Astrocyte (in vitro differentiated cells and primary cell): ENCODE measurements at regions not wholly inside any gene's neighbourhood (a gene's known extent, or its start where the extent isn't known, plus 50 kb on each side); places are given as distances from the start of the nearest gene placed in this dataset.

ENCODE experiments used
- DNase-seq: peaks from one replicate; pipeline ENCODE4 v3.0.0-alpha.2; 2010; ENCODE audit warnings: low read depth
- FAIRE-seq: peaks from 2 replicates; lab custom pipeline; 2011; peaks lifted over from hg19 to GRCh38; lab: Jason Lieb, UNC
- H2AFZ ChIP-seq: 2 replicates; pipeline ENCODE4 v1.6.0; 2012; ENCODE audit warnings: low read depth, low read length, inconsistent platforms
- H3K27ac ChIP-seq: 2 replicates; pipeline ENCODE4 v1.5.1; 2011; ENCODE audit warnings: low read depth, low read length, inconsistent platforms
- H3K27me3 ChIP-seq: 2 replicates; pipeline ENCODE4 v1.6.0; 2011; ENCODE audit warnings: low read length, inconsistent platforms; ENCODE audit not compliant: insufficient read depth
- H3K36me3 ChIP-seq: 2 replicates; pipeline ENCODE4 v1.5.1; 2011; ENCODE audit warnings: low read length, inconsistent platforms; ENCODE audit not compliant: insufficient read depth
- H3K4me1 ChIP-seq: 2 replicates; pipeline ENCODE4 v1.5.1; 2011; ENCODE audit warnings: low read length, inconsistent platforms; ENCODE audit not compliant: insufficient read depth
- H3K4me2 ChIP-seq: 2 replicates; pipeline ENCODE4 v1.6.0; 2012; ENCODE audit warnings: low read length, inconsistent platforms
- H3K4me3 ChIP-seq: 2 replicates; pipeline ENCODE4 v1.5.1; 2011; ENCODE audit warnings: low read depth, mild to moderate bottlenecking, low read length, inconsistent platforms; ENCODE audit not compliant: insufficient read depth
- H3K79me2 ChIP-seq: 2 replicates; pipeline ENCODE4 v1.6.0; 2012; ENCODE audit warnings: mild to moderate bottlenecking, low read length, inconsistent platforms; ENCODE audit not compliant: insufficient read depth
- H3K9ac ChIP-seq: 2 replicates; pipeline ENCODE4 v1.6.0; 2012; ENCODE audit warnings: mild to moderate bottlenecking, low read length, inconsistent platforms
- H3K9me3 ChIP-seq: 2 replicates; pipeline ENCODE4 v1.5.1; 2012; ENCODE audit warnings: low read depth, mild to moderate bottlenecking, low read length, inconsistent platforms; ENCODE audit not compliant: insufficient read depth
- H4K20me1 ChIP-seq: 2 replicates; pipeline ENCODE4 v1.6.0; 2012; ENCODE audit warnings: low read length, inconsistent platforms; ENCODE audit not compliant: insufficient read depth
- H3K27ac Mint-ChIP-seq: one replicate; pipeline ENCODE4 v1.8.0; 2021; ENCODE audit warnings: mild to moderate bottlenecking, mixed read lengths; ENCODE audit not compliant: unreplicated experiment
- H3K27me3 Mint-ChIP-seq: one replicate; pipeline ENCODE4 v1.8.0; 2021; ENCODE audit warnings: low read depth, mixed read lengths; ENCODE audit not compliant: unreplicated experiment
- H3K36me3 Mint-ChIP-seq: one replicate; pipeline ENCODE4 v1.8.0; 2021; ENCODE audit warnings: low read depth, mixed read lengths; ENCODE audit not compliant: unreplicated experiment
- H3K4me1 Mint-ChIP-seq: one replicate; pipeline ENCODE4 v1.8.0; 2021; ENCODE audit warnings: low read depth, mixed read lengths; ENCODE audit not compliant: unreplicated experiment
- H3K4me3 Mint-ChIP-seq: one replicate; pipeline ENCODE4 v1.8.0; 2021; ENCODE audit warnings: mild to moderate bottlenecking, moderate library complexity, mixed read lengths; ENCODE audit not compliant: unreplicated experiment
- H3K9me3 Mint-ChIP-seq: one replicate; pipeline ENCODE4 v1.8.0; 2021; ENCODE audit warnings: mild to moderate bottlenecking, mixed read lengths; ENCODE audit not compliant: unreplicated experiment
- EZH2 ChIP-seq: IDR thresholded peaks from 2 replicates; pipeline ENCODE4 v1.6.1; 2012; ENCODE audit warnings: mild to moderate bottlenecking, low read length, inconsistent platforms; ENCODE audit not compliant: insufficient read depth
- TF ChIP-seq, protein P1 (sequence below): IDR thresholded peaks from 2 replicates; pipeline ENCODE4 v1.5.1; 2011; ENCODE audit warnings: low read depth, mild to moderate bottlenecking, inconsistent platforms, low read length, moderate library complexity; ENCODE audit not compliant: insufficient read depth

DNA sequence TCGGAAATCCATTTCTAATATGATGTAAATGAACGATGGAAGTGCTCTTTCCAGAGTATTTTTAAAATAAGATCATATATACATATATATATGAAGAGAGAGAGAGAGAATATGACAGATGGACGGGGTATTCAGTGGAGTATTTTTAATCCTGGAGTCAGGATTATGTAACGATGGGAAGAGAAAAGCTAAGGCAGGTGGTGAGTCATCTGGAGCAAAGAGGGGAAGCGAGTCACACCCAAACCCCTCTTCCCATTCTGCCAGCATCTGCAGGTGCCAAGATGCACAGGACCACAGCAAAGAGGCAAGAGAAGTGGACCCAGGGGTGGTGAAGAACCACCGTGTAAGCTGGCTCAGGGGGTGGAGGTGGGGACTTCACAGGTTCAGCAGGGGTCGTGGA is 102.7 kb upstream of the GRIK3 start:
- TF ChIP-seq EZH2 = no peak
- TF ChIP-seq, protein P1, sequence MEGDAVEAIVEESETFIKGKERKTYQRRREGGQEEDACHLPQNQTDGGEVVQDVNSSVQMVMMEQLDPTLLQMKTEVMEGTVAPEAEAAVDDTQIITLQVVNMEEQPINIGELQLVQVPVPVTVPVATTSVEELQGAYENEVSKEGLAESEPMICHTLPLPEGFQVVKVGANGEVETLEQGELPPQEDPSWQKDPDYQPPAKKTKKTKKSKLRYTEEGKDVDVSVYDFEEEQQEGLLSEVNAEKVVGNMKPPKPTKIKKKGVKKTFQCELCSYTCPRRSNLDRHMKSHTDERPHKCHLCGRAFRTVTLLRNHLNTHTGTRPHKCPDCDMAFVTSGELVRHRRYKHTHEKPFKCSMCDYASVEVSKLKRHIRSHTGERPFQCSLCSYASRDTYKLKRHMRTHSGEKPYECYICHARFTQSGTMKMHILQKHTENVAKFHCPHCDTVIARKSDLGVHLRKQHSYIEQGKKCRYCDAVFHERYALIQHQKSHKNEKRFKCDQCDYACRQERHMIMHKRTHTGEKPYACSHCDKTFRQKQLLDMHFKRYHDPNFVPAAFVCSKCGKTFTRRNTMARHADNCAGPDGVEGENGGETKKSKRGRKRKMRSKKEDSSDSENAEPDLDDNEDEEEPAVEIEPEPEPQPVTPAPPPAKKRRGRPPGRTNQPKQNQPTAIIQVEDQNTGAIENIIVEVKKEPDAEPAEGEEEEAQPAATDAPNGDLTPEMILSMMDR = no peak
- peaks cover 64% of the 10 kb centered on the region for H3K27me3 Mint-ChIP-seq
- Histone ChIP-seq H3K27me3 (no peaks in the 10 kb centered on the region), H3K4me2 (no peak overlapping the region), H3K9me3 (no peaks in the 10 kb centered on the region), H4K20me1 (no peaks in the 10 kb centered on the region), H3K9ac (no peak overlapping the region), H3K4me1 (no peaks in the 10 kb centered on the region), H2AFZ (no peak overlapping the region), H3K36me3 (no peaks in the 10 kb centered on the region), H3K4me3 (no peak overlapping the region), H3K79me2 (no peaks in the 10 kb centered on the region), H3K27ac (no peak overlapping the region)
- no peak for FAIRE-seq
- no peak overlapping the region for H3K4me3 Mint-ChIP-seq
- H3K4me1 Mint-ChIP-seq = no peaks in the 10 kb centered on the region
- no peaks in the 10 kb centered on the region for H3K36me3 Mint-ChIP-seq
- DNase-seq = no peak
- no peak overlapping the region for H3K27ac Mint-ChIP-seq
- peaks cover 4% of the 10 kb centered on the region for H3K9me3 Mint-ChIP-seq

DNA sequence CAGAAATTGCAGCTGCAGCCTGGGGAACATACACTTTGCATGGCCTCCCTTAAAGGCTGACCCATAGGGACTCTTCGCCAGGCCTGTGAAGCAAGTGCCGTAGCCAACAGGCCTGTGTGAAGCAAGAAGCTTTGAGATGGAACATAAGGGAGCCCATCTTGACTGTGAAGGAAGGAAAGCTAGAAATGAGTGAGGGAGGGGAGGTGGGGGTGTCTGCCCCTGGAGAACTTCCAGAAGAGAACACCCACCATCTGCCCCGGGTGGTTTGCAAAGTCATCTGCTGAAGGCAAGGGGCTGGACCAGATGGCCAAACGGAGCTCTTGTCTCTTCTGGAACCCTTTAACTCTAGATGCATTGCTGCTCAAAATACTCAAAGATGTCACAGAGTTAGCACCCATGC is 103.3 kb upstream of the GRIK3 start:
- TF ChIP-seq, protein P1 = no peak
- TF ChIP-seq EZH2 = no peak
- Mint-ChIP-seq H3K4me3 (no peak overlapping the region), H3K9me3 (peaks cover 3% of the 10 kb centered on the region), H3K27me3 (peaks cover 65% of the 10 kb centered on the region), H3K4me1 (no peaks in the 10 kb centered on the region), H3K27ac (no peak overlapping the region), H3K36me3 (no peaks in the 10 kb centered on the region)
- no peaks in the 10 kb centered on the region for H3K9me3 ChIP-seq
- H3K36me3 ChIP-seq = no peaks in the 10 kb centered on the region
- no peaks in the 10 kb centered on the region for H3K79me2 ChIP-seq
- H3K4me2 ChIP-seq = no peak overlapping the region
- no peak for FAIRE-seq
- H4K20me1 ChIP-seq = no peaks in the 10 kb centered on the region
- H3K27me3 ChIP-seq = no peaks in the 10 kb centered on the region
- no peak overlapping the region for H3K27ac ChIP-seq
- no peak for DNase-seq
- no peak overlapping the region for H3K4me3 ChIP-seq
- no peak overlapping the region for H3K9ac ChIP-seq
- no peak overlapping the region for H2AFZ ChIP-seq
- H3K4me1 ChIP-seq = no peaks in the 10 kb centered on the region

DNA sequence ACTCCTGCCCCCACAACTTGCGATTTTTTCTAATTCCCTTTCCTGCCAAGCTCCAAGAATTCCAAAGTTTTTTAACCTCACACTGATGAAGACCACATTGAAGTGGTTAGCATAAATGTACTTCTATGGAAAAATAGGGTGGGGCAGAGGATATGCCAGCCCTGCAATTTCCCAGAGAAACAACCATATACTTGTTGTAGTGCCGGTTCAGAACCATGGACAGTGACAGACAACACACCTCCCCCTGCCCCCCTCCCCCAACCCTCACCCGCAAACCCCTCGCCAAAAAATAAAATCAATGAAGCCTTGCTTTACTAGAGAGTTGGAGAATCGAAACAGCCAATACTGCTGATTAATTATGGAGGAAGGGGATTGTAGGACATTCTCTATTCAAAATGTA is 109.5 kb upstream of the GRIK3 start:
- no peak overlapping the region for H3K9ac ChIP-seq
- FAIRE-seq = no peak
- Mint-ChIP-seq H3K27me3 (peaks cover 76% of the 10 kb centered on the region), H3K9me3 (peaks cover 3% of the 10 kb centered on the region), H3K4me3 (no peak overlapping the region), H3K36me3 (no peaks in the 10 kb centered on the region), H3K4me1 (no peaks in the 10 kb centered on the region), H3K27ac (no peak overlapping the region)
- no peaks in the 10 kb centered on the region for H3K36me3 ChIP-seq
- TF ChIP-seq, protein P1 = no peak
- TF ChIP-seq EZH2 = no peak
- no peak overlapping the region for H3K4me3 ChIP-seq
- DNase-seq = no peak
- H3K4me1 ChIP-seq = no peaks in the 10 kb centered on the region
- H3K27me3 ChIP-seq = no peaks in the 10 kb centered on the region
- H3K9me3 ChIP-seq = no peaks in the 10 kb centered on the region
- H3K4me2 ChIP-seq = no peak overlapping the region
- H2AFZ ChIP-seq = no peak overlapping the region
- no peak overlapping the region for H3K27ac ChIP-seq
- no peaks in the 10 kb centered on the region for H4K20me1 ChIP-seq
- H3K79me2 ChIP-seq = no peaks in the 10 kb centered on the region
